CD14-positive monocyte (primary cell): ENCODE measurements at regions not wholly inside any gene's neighbourhood (a gene's known extent, or its start where the extent isn't known, plus 50 kb on each side); places are given as distances from the start of the nearest gene placed in this dataset.

ENCODE experiments used
- DNase-seq, 3 donors: peaks; one replicate each; pipeline ENCODE4 v3.0.0-alpha.2; 2011 to 2022
- H2AFZ ChIP-seq: 2 replicates; pipeline ENCODE4 v1.6.0; 2012; ENCODE audit warnings: mild to moderate bottlenecking, low read depth, low read length, inconsistent platforms; ENCODE audit not compliant: insufficient read depth, poor library complexity, severe bottlenecking
- H3K27ac ChIP-seq, 2 donors: 1 replicate in 1 of 2; 2 replicates in 1 of 2; pipeline ENCODE4 v1.5.1; 2012 to 2013; ENCODE audit warnings: low read length in 2 of 2, control low read depth in 1 of 2, inconsistent platforms in 1 of 2, low read depth in 1 of 2, mild to moderate bottlenecking in 1 of 2
- H3K27me3 ChIP-seq, 2 donors: one replicate each; pipeline versions ENCODE4 v1.6.0 to v1.6.1; 2011 to 2013; ENCODE audit warnings: low read length in 2 of 2; ENCODE audit not compliant: control insufficient read depth in 2 of 2, insufficient read depth in 2 of 2
- H3K36me3 ChIP-seq, 2 donors: replicated peaks in 1 of 2; 1 replicate in 1 of 2; 2 replicates in 1 of 2; pipeline versions ENCODE4 v1.5.1 to v1.6.1; 2012 to 2013; ENCODE audit warnings: low read length in 2 of 2, control low read depth in 1 of 2, inconsistent platforms in 1 of 2, mild to moderate bottlenecking in 1 of 2; ENCODE audit not compliant: insufficient read depth in 2 of 2, control insufficient read depth in 1 of 2
- H3K4me1 ChIP-seq, 2 donors: 1 replicate in 1 of 2; 2 replicates in 1 of 2; pipeline versions ENCODE4 v1.5.1 to v1.6.1; 2012 to 2013; ENCODE audit warnings: low read length in 2 of 2, control low read depth in 1 of 2, inconsistent platforms in 1 of 2, mild to moderate bottlenecking in 1 of 2, moderate library complexity in 1 of 2; ENCODE audit not compliant: insufficient read depth in 2 of 2, control insufficient read depth in 1 of 2
- H3K4me2 ChIP-seq: replicated peaks from 2 replicates; pipeline ENCODE3; 2012; ENCODE audit warnings: low read length, moderate library complexity, mild to moderate bottlenecking; ENCODE audit not compliant: poor library complexity, severe bottlenecking; ENCODE audit errors: extremely low read depth
- H3K4me3 ChIP-seq, 3 experiments: fragments of 200-600 bp in 1 of 3; sonication (generic) in 1 of 3; replicated peaks in 1 of 3; 1 replicate in 2 of 3; 2 replicates in 1 of 3; pipeline ENCODE4 v1.5.1; 2011 to 2013; ENCODE audit warnings: low read length in 3 of 3, mild to moderate bottlenecking in 3 of 3, control low read depth in 2 of 3, low read depth in 2 of 3, inconsistent platforms in 1 of 3, moderate library complexity in 1 of 3
- H3K79me2 ChIP-seq: 2 replicates; pipeline ENCODE4 v1.6.0; 2012; ENCODE audit warnings: mild to moderate bottlenecking, control low read depth, inconsistent platforms, low read length, moderate library complexity; ENCODE audit not compliant: insufficient read depth
- H3K9ac ChIP-seq: 2 replicates; pipeline ENCODE4 v1.6.0; 2017; ENCODE audit warnings: low read length, mild to moderate bottlenecking; ENCODE audit not compliant: insufficient read depth, poor library complexity, severe bottlenecking
- H3K9me3 ChIP-seq, 2 donors: replicated peaks in 1 of 2; 1 replicate in 1 of 2; 2 replicates in 1 of 2; pipeline versions ENCODE4 v1.5.1 to v1.6.1; 2012 to 2013; ENCODE audit warnings: low read length in 2 of 2, control low read depth in 1 of 2; ENCODE audit not compliant: control insufficient read depth in 1 of 2, insufficient read depth in 1 of 2
- H4K20me1 ChIP-seq: 2 replicates; pipeline ENCODE4 v1.6.0; 2012; ENCODE audit warnings: mild to moderate bottlenecking, low read length, control low read depth, moderate library complexity; ENCODE audit not compliant: insufficient read depth
- H3K27ac Mint-ChIP-seq, 7 donors: one replicate each; pipeline ENCODE4 v1.8.0; 2020; ENCODE audit warnings: mild to moderate bottlenecking in 7 of 7, mixed read lengths in 7 of 7, moderate library complexity in 6 of 7, inconsistent platforms in 2 of 7
- H3K27me3 Mint-ChIP-seq, 3 donors: one replicate each; pipeline ENCODE4 v1.8.0; 2021 to 2022; ENCODE audit warnings: low read depth in 3 of 3, mild to moderate bottlenecking in 3 of 3, mixed read lengths in 3 of 3, moderate library complexity in 3 of 3, inconsistent platforms in 1 of 3
- H3K36me3 Mint-ChIP-seq, 2 donors: one replicate each; pipeline ENCODE4 v1.8.0; 2020; ENCODE audit warnings: mixed read lengths in 2 of 2, inconsistent platforms in 1 of 2, mild to moderate bottlenecking in 1 of 2
- H3K4me1 Mint-ChIP-seq: one replicate; pipeline ENCODE4 v1.8.0; 2020; ENCODE audit warnings: mild to moderate bottlenecking, mixed read lengths
- H3K4me3 Mint-ChIP-seq, 2 donors: one replicate each; pipeline ENCODE4 v1.8.0; 2020; ENCODE audit warnings: mild to moderate bottlenecking in 2 of 2, mixed read lengths in 2 of 2, moderate library complexity in 1 of 2
- H3K9me3 Mint-ChIP-seq, 7 donors: one replicate each; pipeline ENCODE4 v1.8.0; 2020 to 2022; ENCODE audit warnings: mixed read lengths in 7 of 7, mild to moderate bottlenecking in 6 of 7, moderate library complexity in 6 of 7, inconsistent platforms in 2 of 7
- WGBS: methylation state at CpG from one replicate; pipeline ENCODE4 v1.1.5; 2013; ENCODE audit warnings: missing lambda C conversion rate; ENCODE audit not compliant: insufficient coverage; 5-methylcytosine and 5-hydroxymethylcytosine counted together
- intact Hi-C, 2 donors: fragments of 100-400 bp; cut with micrococcal nuclease; formaldehyde crosslinking; loops; one replicate each; pipeline versions ENCODE4 v1.15.0 to v1.15.1; 2023
- TF ChIP-seq, protein P1 (sequence below): fragments of 200-600 bp; IDR thresholded peaks from one replicate; pipeline ENCODE4 v1.8.0; 2022; ENCODE audit warnings: antibody characterized with exemption, mild to moderate bottlenecking

DNA sequence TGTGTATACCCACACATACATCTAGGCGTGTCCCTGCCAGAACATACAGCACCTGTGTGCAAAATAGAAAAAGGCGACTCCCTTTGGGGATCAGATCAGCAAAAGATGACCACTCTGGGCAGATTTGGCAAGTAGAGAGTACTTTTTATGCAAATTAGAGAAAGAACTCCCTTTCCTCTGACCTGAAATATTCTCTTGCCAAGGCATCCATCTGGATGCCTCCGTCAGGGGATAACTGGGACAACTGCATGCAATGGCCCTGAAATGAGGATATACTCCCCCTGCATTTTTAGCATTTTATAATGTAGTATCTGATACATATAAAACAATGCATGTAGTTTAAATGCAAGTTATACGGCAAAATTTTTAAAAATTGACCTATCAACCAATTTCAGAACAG is 247.7 kb downstream of the ICOS start:
- no peak overlapping the region for H3K4me3 Mint-ChIP-seq
- H3K27ac Mint-ChIP-seq, result no peak overlapping the region
- no peak overlapping the region for H3K4me3 ChIP-seq
- H3K27ac ChIP-seq, result no peak overlapping the region
- WGBS, result no CpG with 5 or more reads among the region's 4 CpGs
- H3K4me1 ChIP-seq, result no peaks in the 10 kb centered on the region
- H3K27me3 ChIP-seq, result no peaks in the 10 kb centered on the region
- TF ChIP-seq, protein P1, sequence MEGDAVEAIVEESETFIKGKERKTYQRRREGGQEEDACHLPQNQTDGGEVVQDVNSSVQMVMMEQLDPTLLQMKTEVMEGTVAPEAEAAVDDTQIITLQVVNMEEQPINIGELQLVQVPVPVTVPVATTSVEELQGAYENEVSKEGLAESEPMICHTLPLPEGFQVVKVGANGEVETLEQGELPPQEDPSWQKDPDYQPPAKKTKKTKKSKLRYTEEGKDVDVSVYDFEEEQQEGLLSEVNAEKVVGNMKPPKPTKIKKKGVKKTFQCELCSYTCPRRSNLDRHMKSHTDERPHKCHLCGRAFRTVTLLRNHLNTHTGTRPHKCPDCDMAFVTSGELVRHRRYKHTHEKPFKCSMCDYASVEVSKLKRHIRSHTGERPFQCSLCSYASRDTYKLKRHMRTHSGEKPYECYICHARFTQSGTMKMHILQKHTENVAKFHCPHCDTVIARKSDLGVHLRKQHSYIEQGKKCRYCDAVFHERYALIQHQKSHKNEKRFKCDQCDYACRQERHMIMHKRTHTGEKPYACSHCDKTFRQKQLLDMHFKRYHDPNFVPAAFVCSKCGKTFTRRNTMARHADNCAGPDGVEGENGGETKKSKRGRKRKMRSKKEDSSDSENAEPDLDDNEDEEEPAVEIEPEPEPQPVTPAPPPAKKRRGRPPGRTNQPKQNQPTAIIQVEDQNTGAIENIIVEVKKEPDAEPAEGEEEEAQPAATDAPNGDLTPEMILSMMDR, result no peak
- no peaks in the 10 kb centered on the region for H3K9me3 ChIP-seq
- intact Hi-C loops, result no loop called here
- H3K4me1 Mint-ChIP-seq, result no peaks in the 10 kb centered on the region
- no peaks in the 10 kb centered on the region for H3K36me3 ChIP-seq
- H3K9me3 Mint-ChIP-seq, result peaks cover 0 to 6% (median 0%) of the 10 kb centered on the region in 7 donors
- H3K36me3 Mint-ChIP-seq, result no peaks in the 10 kb centered on the region
- no peaks in the 10 kb centered on the region for H4K20me1 ChIP-seq
- no peak overlapping the region for H2AFZ ChIP-seq
- no peaks in the 10 kb centered on the region for H3K79me2 ChIP-seq
- peaks cover 2 to 5% (median 3%) of the 10 kb centered on the region in 3 donors for H3K27me3 Mint-ChIP-seq
- no peak overlapping the region for H3K4me2 ChIP-seq
- DNase-seq, result no peak
- H3K9ac ChIP-seq, result no peak overlapping the region

DNA sequence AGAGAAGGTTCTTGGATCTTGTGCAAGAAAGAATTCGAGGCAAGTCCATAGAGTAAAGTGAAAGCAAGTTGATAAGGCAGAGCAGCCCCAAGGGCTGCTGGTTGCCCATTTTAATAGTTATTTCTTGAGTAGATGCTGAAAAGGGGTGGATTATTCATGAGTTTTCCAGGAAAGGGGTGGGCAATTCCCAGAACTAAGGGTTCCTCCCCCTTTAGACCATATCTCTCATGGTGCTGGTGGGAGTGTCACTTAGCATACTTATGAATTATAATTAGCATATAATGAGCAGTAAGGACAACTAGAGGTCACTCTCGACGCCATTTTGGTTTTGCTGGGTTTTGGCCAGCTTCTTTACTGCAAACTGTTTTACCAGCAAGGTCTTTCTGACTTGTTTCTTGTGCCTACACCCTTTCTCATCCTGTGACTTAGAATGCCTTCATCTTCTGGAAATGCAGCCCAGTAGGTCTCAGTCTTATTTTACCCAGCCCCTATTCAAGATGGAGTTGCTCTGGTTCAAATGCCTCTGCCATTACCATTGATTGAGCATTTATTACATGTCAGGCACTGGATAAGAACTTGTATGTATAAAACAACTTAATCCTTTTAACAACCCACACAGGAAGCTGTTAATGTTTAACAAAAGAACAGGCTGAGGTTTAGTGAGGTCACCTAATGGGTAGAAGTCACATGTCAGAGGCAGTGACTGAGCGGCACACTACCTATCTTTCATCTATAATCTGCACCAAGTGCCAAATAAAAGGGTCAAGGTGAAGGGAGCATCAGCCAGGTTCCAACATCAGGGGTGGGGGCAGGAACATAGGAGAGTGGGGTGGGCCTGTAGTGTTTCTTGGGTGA is 250.9 kb downstream of the ICOS start:
- Mint-ChIP-seq H3K27ac (peak overlapping the region in 1 of 7 donors; percentile 72), H3K27me3 (peaks cover 0 to 2% (median 0%) of the 10 kb centered on the region in 3 donors), H3K9me3 (peaks cover 0 to 8% (median 0%) of the 10 kb centered on the region in 7 donors), H3K4me3 (no peak overlapping the region), H3K4me1 (no peaks in the 10 kb centered on the region), H3K36me3 (no peaks in the 10 kb centered on the region)
- no peak for DNase-seq
- Histone ChIP-seq H3K79me2 (no peaks in the 10 kb centered on the region), H3K27me3 (no peaks in the 10 kb centered on the region), H3K9ac (no peak overlapping the region), H3K4me3 (no peak overlapping the region), H3K36me3 (no peaks in the 10 kb centered on the region), H3K4me1 (no peaks in the 10 kb centered on the region), H3K27ac (no peak overlapping the region), H4K20me1 (no peaks in the 10 kb centered on the region), H3K9me3 (no peaks in the 10 kb centered on the region), H2AFZ (no peak overlapping the region), H3K4me2 (no peak overlapping the region)
- TF ChIP-seq, protein P1, result no peak
- 88% methylated on average over 3 of the region's 4 CpGs for WGBS
- intact Hi-C loops, result no loop called here
